Memory B cell (primary cell): ENCODE measurements at regions not wholly inside any gene's neighbourhood (a gene's known extent, or its start where the extent isn't known, plus 50 kb on each side); places are given as distances from the start of the nearest gene placed in this dataset.

Source experiments
- ATAC-seq: fragments of 150-1000 bp; cut with Tn5 transposase; 2 replicates; pipeline ENCODE4 v1.10.0; 2021; ENCODE audit warnings: low read depth, mild to moderate bottlenecking, moderate library complexity
- DNase-seq, 2 donors: peaks; one replicate each; pipeline ENCODE4 v3.0.0; 2022; ENCODE audit warnings: low spot score in 2 of 2
- H3K27ac Mint-ChIP-seq: one replicate; pipeline ENCODE4 v1.8.0; 2022; ENCODE audit warnings: mild to moderate bottlenecking, moderate library complexity, mixed read lengths
- H3K27me3 Mint-ChIP-seq: one replicate; pipeline ENCODE4 v1.8.0; 2022; ENCODE audit warnings: mixed read lengths
- H3K36me3 Mint-ChIP-seq: one replicate; pipeline ENCODE4 v1.8.0; 2022; ENCODE audit warnings: mild to moderate bottlenecking, mixed read lengths
- H3K4me1 Mint-ChIP-seq: one replicate; pipeline ENCODE4 v1.8.0; 2022; ENCODE audit warnings: mixed read lengths
- H3K4me3 Mint-ChIP-seq: one replicate; pipeline ENCODE4 v1.8.0; 2022; ENCODE audit warnings: mild to moderate bottlenecking, moderate library complexity, mixed read lengths
- H3K9me3 Mint-ChIP-seq: one replicate; pipeline ENCODE4 v1.8.0; 2022; ENCODE audit warnings: mixed read lengths

DNA sequence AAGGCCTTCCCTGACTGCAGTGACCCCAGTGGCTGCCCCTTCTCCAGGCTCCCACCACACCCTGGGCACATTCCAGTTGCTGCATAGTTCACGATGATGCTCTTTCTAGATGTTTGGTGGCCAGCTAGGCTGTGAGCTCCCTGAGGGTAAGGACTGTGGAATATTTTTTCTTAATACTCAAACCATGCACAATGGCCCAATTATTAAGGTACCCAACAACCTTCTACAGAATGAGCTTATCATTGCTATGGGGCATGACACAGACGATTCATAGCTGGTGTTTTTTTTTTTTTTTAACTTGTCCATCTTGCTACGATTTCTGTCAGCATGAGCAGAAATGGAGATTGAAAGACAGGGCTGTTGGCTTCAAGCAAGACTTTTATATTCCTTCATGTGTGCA is 68.9 kb upstream of the CLDN14 start:
- Mint-ChIP-seq H3K36me3 (no peaks in the 10 kb centered on the region), H3K4me3 (no peak overlapping the region), H3K9me3 (no peaks in the 10 kb centered on the region), H3K4me1 (no peaks in the 10 kb centered on the region), H3K27ac (no peak overlapping the region), H3K27me3 (peaks cover 12% of the 10 kb centered on the region)
- ATAC-seq (no peak), DNase-seq (no peak)

DNA sequence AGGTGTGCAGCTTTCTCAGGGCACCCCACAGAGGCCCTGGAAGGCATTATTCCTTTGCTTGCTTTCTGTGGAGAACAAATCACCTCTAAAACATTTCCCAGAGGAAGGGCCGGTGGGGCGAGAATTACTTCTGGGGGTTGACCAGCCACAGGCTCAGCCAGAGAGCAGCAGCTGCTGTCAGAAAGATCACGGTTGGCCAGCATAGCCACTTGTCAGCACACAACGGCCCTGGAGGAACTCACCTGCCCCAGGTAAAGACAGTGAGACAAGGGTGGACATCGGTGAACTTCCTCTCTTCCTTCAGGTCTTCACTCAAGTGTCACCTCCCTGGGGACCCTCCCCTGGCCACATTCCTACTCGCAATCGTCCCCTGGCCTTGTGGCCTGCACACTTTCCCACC is 69.5 kb upstream of the CLDN14 start:
- no peaks in the 10 kb centered on the region for H3K36me3 Mint-ChIP-seq

DNA sequence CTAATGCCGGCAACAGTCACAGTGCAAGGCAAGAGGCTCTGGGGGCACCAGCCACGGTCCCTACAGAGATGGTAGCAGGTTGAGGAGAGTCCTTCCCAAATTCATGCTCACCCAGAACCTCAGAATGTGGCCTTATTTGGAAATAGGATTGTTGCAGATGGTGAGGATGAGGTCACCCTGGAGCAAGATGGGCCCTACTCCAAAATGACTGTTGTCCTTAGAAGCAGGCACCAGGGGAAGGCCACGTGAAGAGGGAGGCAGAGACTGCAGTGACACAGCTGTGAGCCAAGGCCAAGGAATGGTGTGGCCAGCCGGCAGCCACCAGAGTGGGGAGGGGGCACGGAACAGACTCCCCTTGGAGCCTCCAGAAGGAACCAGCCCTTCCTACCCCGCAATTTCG is 70.8 kb upstream of the CLDN14 start:
- Mint-ChIP-seq H3K4me1 (no peaks in the 10 kb centered on the region), H3K27ac (no peak overlapping the region), H3K9me3 (no peaks in the 10 kb centered on the region), H3K36me3 (no peaks in the 10 kb centered on the region), H3K4me3 (no peak overlapping the region), H3K27me3 (peaks cover 11% of the 10 kb centered on the region)
- ATAC-seq (no peak), DNase-seq (no peak)

More for the DNA sequence above, 69.5 kb upstream of the CLDN14 start:
- Mint-ChIP-seq H3K27me3 (peaks cover 11% of the 10 kb centered on the region), H3K9me3 (no peaks in the 10 kb centered on the region), H3K4me1 (no peaks in the 10 kb centered on the region), H3K27ac (no peak overlapping the region), H3K4me3 (no peak overlapping the region)
- ATAC-seq (no peak), DNase-seq (no peak)

DNA sequence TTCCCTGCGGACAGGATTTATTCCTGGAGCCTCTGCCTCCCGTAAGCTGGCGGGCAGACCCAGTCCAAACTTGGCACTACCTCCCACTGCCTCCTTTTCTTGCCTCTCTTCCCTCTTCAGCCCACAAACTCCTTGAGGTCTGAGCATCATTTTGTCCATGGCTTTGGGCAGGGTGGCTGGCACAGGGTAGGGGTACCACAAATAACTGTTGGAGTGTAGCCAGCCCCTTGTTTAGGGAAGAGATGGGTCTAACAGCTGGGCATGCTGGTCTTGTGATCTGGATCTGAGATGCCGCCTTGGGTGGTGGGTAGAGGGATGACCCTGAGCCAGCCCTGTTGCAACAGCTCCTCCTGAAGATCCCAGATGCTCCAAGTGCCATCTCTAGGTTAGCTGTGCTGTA is 71.4 kb upstream of the CLDN14 start:
- peaks cover 11% of the 10 kb centered on the region for H3K27me3 Mint-ChIP-seq
- H3K27ac Mint-ChIP-seq, result no peak overlapping the region
- no peak for DNase-seq
- H3K4me1 Mint-ChIP-seq, result no peaks in the 10 kb centered on the region
- no peaks in the 10 kb centered on the region for H3K9me3 Mint-ChIP-seq
- no peak overlapping the region for H3K4me3 Mint-ChIP-seq
- ATAC-seq, result no peak
- no peaks in the 10 kb centered on the region for H3K36me3 Mint-ChIP-seq

DNA sequence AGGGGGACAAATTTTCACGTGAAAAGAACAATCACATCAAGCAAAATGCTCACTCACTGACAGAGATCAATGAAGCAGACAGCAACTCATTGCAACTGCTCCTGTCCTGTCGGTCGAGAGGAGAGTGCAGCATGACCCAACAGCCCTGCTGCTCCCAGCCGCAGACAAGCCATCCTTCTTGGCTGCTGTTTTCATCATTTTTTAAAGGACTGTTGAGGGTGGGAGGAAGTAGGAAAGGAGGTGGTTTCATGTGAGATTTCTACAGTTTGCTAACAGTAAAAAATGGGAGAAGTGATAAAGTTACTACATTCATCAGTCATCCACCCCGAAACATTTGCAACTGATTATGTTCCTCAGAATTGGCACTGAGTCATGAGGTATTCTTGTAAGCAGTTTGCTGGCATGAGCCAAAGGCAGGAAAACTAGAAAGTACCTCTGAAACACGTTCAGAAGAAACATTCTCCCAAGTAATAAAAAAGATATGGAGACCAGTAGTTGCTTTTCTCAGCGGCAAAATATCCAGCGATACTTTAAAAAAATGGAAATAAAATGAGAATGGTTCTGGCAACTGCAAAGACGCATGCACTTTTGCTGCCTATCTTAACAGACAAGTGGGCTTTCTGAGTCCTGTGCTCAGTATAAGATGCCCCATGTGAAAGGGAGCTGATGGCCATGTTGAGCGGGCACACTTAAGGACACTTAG is 72.0 kb upstream of the CLDN14 start:
- Mint-ChIP-seq H3K4me3 (no peak overlapping the region), H3K4me1 (no peaks in the 10 kb centered on the region), H3K36me3 (no peaks in the 10 kb centered on the region), H3K27ac (no peak overlapping the region), H3K9me3 (peaks cover 3% of the 10 kb centered on the region), H3K27me3 (peaks cover 12% of the 10 kb centered on the region)
- DNase-seq, result no peak
- ATAC-seq, result no peak

DNA sequence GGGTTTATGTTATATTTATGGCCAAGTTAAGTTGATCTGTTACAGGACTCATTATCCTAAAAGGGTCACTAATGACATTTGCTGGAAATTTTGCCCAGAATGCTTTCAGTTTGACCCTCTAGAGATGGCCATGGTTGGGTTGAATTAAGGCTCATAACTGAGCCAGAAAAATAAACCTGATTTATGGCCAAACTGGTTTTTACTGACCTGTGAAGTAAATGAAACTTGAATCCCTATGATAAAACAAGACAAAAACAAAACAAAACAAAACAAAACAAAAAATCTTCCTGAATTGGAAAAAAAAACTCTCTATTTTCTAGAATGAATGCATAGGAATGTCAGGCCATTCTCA is 72.5 kb upstream of the CLDN14 start:
- Mint-ChIP-seq H3K4me3 (no peak overlapping the region), H3K9me3 (peaks cover 5% of the 10 kb centered on the region), H3K4me1 (no peaks in the 10 kb centered on the region), H3K27me3 (peaks cover 13% of the 10 kb centered on the region), H3K27ac (no peak overlapping the region), H3K36me3 (no peaks in the 10 kb centered on the region)
- no peak for DNase-seq
- no peak for ATAC-seq

DNA sequence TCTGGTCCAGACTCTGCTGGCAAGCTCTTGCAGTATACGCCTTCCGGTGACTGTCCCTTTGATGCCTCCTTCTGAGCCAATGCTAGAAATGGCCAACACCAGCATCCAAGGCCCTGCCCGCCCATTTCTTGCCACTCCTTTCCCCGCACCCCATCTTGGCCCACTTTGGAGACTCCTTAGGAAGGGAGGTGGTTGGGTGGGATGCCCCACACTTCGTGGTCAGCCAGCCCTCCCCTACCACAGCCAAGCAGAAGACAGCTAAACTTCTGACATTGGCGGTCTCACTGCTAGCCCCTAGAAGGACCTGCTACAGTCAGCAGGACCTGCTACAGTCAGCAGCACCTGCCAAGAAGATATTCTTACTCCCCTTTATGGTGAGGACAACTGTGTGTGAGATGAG is 73.5 kb upstream of the CLDN14 start:
- peaks cover 5% of the 10 kb centered on the region for H3K9me3 Mint-ChIP-seq
- H3K27me3 Mint-ChIP-seq, result peaks cover 9% of the 10 kb centered on the region
- no peaks in the 10 kb centered on the region for H3K4me1 Mint-ChIP-seq
- H3K4me3 Mint-ChIP-seq, result no peak overlapping the region
- ATAC-seq (no peak), DNase-seq (no peak)
- no peak overlapping the region for H3K27ac Mint-ChIP-seq
- H3K36me3 Mint-ChIP-seq, result no peaks in the 10 kb centered on the region

DNA sequence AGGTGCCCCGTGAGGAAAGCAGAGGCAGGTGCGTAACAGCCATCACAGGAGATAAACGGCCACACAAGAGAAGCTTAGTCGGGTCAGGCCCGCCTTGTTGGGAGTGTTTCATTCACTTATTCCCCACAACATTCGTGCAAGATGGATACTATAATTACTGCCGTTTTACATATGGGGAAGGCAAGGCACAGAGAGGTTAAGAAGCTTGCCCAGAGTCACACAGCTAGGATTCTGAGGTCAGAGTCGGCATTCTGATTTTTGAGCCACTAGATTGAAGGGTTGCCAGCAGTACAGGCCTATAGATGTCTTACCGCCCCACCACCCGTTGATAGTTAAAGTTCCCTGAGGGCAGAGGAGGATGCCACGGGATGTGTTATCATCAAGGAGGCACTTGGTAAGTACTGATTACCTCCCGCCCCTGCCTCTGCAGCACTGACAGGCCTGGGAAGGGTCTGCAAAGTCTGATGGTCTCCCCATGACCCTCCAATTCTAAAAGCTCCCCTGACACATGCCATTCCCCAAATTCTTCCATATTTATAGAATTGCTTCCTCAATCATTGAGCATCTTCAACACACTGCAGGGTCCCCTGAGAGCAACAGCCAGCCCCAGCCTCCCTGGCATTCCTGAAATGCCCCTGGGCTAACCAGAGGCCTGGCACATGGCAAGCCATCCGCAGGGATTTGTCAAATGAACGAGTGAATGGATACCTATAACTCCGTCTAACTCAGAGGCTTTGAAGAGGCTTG is 74.7 kb upstream of the CLDN14 start:
- Mint-ChIP-seq H3K4me1 (no peaks in the 10 kb centered on the region), H3K4me3 (no peak overlapping the region), H3K36me3 (no peaks in the 10 kb centered on the region), H3K27ac (no peak overlapping the region), H3K27me3 (peaks cover 9% of the 10 kb centered on the region), H3K9me3 (peaks cover 5% of the 10 kb centered on the region)
- ATAC-seq (no peak), DNase-seq (no peak)

GRCh38 chr21:36555199-36555800 is 75.4 kb upstream of the CLDN14 start:
- ATAC-seq (no peak), DNase-seq (no peak)
- Mint-ChIP-seq H3K4me1 (no peaks in the 10 kb centered on the region), H3K36me3 (no peaks in the 10 kb centered on the region), H3K4me3 (no peak overlapping the region), H3K9me3 (peaks cover 5% of the 10 kb centered on the region), H3K27ac (no peak overlapping the region), H3K27me3 (peaks cover 6% of the 10 kb centered on the region)

GRCh38 chr21:36557316-36557715 is 77.4 kb upstream of the CLDN14 start:
- H3K4me1 Mint-ChIP-seq, result no peaks in the 10 kb centered on the region
- H3K36me3 Mint-ChIP-seq, result no peaks in the 10 kb centered on the region
- no peak overlapping the region for H3K27ac Mint-ChIP-seq
- DNase-seq (no peak), ATAC-seq (no peak)
- peaks cover 5% of the 10 kb centered on the region for H3K27me3 Mint-ChIP-seq
- peaks cover 5% of the 10 kb centered on the region for H3K9me3 Mint-ChIP-seq
- no peak overlapping the region for H3K4me3 Mint-ChIP-seq

DNA sequence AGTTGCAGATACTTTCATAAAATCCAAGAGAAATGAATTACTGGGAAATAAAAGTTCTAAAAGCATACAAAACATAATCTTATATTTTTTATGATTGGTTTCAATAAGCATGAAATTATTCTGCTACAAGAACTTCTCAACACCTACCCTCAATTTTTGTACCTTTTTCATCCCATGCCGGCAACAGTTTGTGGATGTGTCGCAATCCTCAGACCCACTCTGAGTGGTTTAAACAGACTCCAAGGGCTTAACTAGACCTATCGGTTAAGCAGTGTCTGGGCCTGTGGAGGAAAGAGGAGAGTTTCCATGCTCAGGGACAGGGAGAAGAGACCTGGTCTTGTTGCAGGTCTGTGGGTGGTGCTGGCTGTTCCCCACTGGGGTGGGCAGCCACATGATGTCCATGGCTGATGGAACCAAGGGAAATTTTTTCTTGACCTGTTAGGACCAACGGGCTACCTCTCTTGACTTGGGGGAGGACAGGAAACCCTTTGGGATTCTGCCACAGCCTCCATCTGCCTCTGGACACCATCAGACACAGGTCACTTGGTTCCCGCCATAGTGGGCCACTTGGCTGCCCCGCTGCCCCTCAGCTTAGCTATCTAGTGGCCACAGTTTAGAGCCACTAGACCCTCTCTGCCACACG is 81.1 kb upstream of the CLDN14 start:
- Mint-ChIP-seq H3K9me3 (peaks cover 7% of the 10 kb centered on the region), H3K4me1 (no peaks in the 10 kb centered on the region), H3K27ac (no peak overlapping the region), H3K4me3 (no peak overlapping the region), H3K27me3 (peaks cover 11% of the 10 kb centered on the region), H3K36me3 (no peaks in the 10 kb centered on the region)
- ATAC-seq, result no peak
- DNase-seq, result no peak

DNA sequence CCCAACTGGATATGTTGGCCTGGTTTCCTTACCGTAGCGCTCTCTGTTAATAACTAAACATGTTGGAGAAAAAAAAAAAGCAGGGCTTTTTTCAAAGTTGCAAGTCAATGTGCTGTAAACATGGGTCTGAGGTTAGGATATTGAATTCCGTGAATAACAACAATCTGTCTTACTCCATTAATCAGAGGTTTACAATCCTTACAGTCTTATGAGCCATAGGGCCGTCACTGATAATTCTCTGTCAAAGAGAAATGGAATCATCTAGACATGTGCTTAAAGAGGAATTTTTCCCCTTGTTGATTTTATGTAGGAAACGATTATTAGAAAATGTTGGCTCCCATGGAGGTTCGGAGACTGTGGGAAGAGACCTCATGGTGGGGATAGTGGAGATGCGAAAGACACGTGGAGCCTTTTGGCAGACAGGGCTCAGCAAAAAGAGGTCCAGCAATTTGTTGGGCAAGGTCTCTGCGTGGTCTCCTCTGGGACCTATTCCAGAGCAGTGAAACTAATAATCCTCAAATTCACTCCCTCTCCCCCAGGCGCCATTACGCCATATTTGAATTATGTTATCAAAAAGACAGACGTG is 83.5 kb upstream of the CLDN14 start:
- Mint-ChIP-seq H3K36me3 (no peaks in the 10 kb centered on the region), H3K27ac (no peak overlapping the region), H3K27me3 (peaks cover 11% of the 10 kb centered on the region), H3K9me3 (peaks cover 2% of the 10 kb centered on the region), H3K4me1 (no peaks in the 10 kb centered on the region), H3K4me3 (no peak overlapping the region)
- ATAC-seq, result no peak
- DNase-seq, result no peak

GRCh38 chr21:36564647-36565046 is 84.7 kb upstream of the CLDN14 start:
- H3K27me3 Mint-ChIP-seq, result peaks cover 13% of the 10 kb centered on the region

DNA sequence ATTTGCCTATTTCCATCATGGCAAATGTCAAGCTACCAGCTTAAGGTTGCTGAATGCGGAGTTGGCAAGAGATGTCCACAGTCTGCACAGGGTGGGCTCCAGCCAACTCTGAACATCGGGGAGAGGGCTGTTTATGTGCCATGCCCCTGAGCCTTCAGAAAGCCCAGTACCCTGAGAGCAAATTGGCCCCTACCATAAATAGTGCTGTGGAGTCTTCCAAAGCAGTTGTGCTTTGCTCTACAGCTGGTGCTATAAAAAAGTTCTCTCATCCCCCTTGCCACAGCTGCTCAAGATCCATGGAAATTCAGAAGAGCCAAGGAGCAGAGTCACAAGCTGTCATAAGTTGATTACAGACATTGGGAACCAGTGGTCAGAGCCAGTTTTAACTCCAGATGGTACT is 85.6 kb upstream of the CLDN14 start:
- H3K9me3 Mint-ChIP-seq, result peaks cover 2% of the 10 kb centered on the region
- no peak overlapping the region for H3K27ac Mint-ChIP-seq
- H3K4me3 Mint-ChIP-seq, result no peak overlapping the region
- ATAC-seq, result no peak
- no peaks in the 10 kb centered on the region for H3K36me3 Mint-ChIP-seq
- DNase-seq, result no peak
- H3K4me1 Mint-ChIP-seq, result no peaks in the 10 kb centered on the region
- H3K27me3 Mint-ChIP-seq, result peaks cover 13% of the 10 kb centered on the region

More at GRCh38 chr21:36564647-36565046, 84.7 kb upstream of the CLDN14 start:
- no peak overlapping the region for H3K4me3 Mint-ChIP-seq
- no peak for DNase-seq
- peaks cover 2% of the 10 kb centered on the region for H3K9me3 Mint-ChIP-seq
- no peak overlapping the region for H3K27ac Mint-ChIP-seq
- H3K36me3 Mint-ChIP-seq, result no peaks in the 10 kb centered on the region
- no peaks in the 10 kb centered on the region for H3K4me1 Mint-ChIP-seq
- ATAC-seq, result no peak
